ENCODE measurements at regions not wholly inside any gene's neighbourhood (a gene's known extent, or its start where the extent isn't known, plus 50 kb on each side); places are given as distances from the start of the nearest gene placed in this dataset.

DNA sequence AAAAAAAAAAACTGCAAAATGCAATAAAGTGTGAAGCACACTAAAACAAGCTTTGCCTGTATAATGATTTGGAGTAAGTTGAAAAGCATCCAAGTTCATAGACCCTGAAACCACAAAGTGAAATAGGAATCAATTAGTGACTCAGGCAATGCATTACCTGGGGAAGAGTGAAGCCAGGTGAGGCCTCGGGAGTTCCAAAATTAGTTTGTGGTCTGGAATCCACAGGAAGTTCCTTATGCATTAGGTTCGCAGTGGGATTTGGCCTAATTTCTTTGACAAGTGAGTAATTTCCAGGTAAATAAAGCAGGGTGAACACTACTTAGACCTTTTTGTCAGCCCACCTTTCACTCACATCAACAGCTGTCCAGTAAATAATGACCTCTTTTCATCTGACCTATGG is 490.8 kb downstream of the CBLN4 start:
- no peak overlapping the region for H3K4me3 ChIP-seq (ENCODE audit: low read depth, low read length)
- H3K9me3 ChIP-seq (ENCODE audit: control insufficient read depth, insufficient read depth, low read length), result peaks cover 1% of the 10 kb centered on the region
- H3K4me1 ChIP-seq (ENCODE audit: control insufficient read depth, insufficient read depth, low read length), result no peaks in the 10 kb centered on the region
- no peaks in the 10 kb centered on the region for H3K27me3 ChIP-seq (ENCODE audit: control insufficient read depth, insufficient read depth, low read length)
- no peak overlapping the region for H3K27ac ChIP-seq (ENCODE audit: low read depth, low read length)
- WGBS (ENCODE audit: insufficient coverage), result 57% methylated on average over 1 of the region's 2 CpGs
- DNase-seq (ENCODE audit: low read depth in 4 of 6, low spot score in 6 of 6), result peak in 1 of 6 donors; percentile 6
- H3K36me3 ChIP-seq (ENCODE audit: control insufficient read depth, insufficient read depth, low read length), result no peaks in the 10 kb centered on the region

DNA sequence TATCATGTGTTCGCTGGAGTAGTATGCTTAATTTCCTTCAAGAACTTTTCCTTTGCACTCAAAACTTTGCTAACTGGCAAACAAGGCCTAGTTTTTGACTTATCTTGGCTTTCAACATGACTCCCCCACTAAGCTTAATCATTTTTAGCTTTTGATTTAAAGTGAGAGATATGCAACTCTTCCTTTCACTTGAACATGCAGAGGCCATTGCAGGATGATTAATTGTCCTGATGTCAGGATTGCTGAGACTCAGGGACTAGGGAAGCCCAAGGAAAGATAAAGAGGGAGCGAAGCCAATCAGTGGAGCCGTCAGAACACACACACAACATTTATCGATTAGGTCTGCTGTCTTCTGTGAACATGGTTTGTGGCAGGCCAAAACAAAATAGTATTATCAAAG is 491.4 kb downstream of the CBLN4 start:
- no peaks in the 10 kb centered on the region for H3K36me3 ChIP-seq (ENCODE audit: control insufficient read depth, insufficient read depth, low read length)
- H3K4me1 ChIP-seq (ENCODE audit: control insufficient read depth, insufficient read depth, low read length), result no peaks in the 10 kb centered on the region
- H3K27me3 ChIP-seq (ENCODE audit: control insufficient read depth, insufficient read depth, low read length), result no peaks in the 10 kb centered on the region
- no peak for DNase-seq (ENCODE audit: low read depth in 4 of 6, low spot score in 6 of 6)
- H3K9me3 ChIP-seq (ENCODE audit: control insufficient read depth, insufficient read depth, low read length), result peaks cover 1% of the 10 kb centered on the region
- no CpG with 5 or more reads among the region's 4 CpGs for WGBS (ENCODE audit: insufficient coverage)
- H3K27ac ChIP-seq (ENCODE audit: low read depth, low read length), result no peak overlapping the region
- no peak overlapping the region for H3K4me3 ChIP-seq (ENCODE audit: low read depth, low read length)

DNA sequence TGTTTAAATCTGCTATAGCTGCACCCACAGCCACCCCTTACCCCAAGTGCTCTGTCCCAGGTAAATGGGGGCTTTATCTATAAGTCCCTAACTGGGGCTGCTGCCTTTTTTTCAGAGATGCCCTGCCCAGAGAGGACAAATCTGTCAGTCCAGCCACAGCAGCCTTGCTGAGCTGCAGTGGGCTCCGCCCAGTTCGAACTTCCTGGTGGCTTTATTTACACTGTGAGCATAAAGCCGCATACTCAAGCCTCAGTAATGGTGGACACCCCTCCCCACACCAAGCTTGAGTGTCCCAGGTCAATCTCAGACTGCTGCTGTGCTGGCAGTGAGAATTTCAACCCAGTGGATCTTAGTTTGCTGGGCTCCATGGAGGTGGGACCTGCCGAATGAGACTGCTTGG is 505.2 kb downstream of the CBLN4 start:
- H3K36me3 ChIP-seq (ENCODE audit: control insufficient read depth, insufficient read depth, low read length), result no peaks in the 10 kb centered on the region
- H3K4me1 ChIP-seq (ENCODE audit: control insufficient read depth, insufficient read depth, low read length), result no peaks in the 10 kb centered on the region
- no peaks in the 10 kb centered on the region for H3K9me3 ChIP-seq (ENCODE audit: control insufficient read depth, insufficient read depth, low read length)
- WGBS (ENCODE audit: insufficient coverage), result 93% methylated on average over 3 of the region's 4 CpGs
- no peaks in the 10 kb centered on the region for H3K27me3 ChIP-seq (ENCODE audit: control insufficient read depth, insufficient read depth, low read length)
- H3K27ac ChIP-seq (ENCODE audit: low read depth, low read length), result no peak overlapping the region
- H3K4me3 ChIP-seq (ENCODE audit: low read depth, low read length), result no peak overlapping the region
- no peak for DNase-seq (ENCODE audit: low read depth in 4 of 6, low spot score in 6 of 6)

DNA sequence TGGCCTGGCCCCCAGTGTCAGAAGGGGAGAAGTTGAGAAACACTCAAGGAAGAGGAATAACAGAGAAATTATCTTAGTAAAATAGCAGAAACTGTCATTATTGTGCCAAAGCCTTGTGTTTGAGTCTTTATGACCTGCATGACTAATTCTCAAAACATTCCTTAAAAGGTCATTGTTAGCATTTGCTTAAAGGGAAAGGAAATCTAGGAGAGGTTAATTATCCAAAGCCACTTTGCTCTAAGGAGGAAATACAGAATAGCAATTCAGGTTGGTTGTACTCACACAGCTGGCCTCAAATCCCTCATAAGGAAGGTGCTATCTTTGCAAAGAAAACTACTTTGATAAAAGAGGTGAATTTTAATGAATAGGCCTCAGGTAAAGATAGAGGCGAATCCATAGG is 516.7 kb downstream of the CBLN4 start:
- Histone ChIP-seq H3K36me3 (ENCODE audit: control insufficient read depth, insufficient read depth, low read length) (no peaks in the 10 kb centered on the region), H3K4me3 (ENCODE audit: low read depth, low read length) (no peak overlapping the region), H3K27me3 (ENCODE audit: control insufficient read depth, insufficient read depth, low read length) (no peaks in the 10 kb centered on the region), H3K9me3 (ENCODE audit: control insufficient read depth, insufficient read depth, low read length) (no peaks in the 10 kb centered on the region), H3K27ac (ENCODE audit: low read depth, low read length) (no peak overlapping the region), H3K4me1 (ENCODE audit: control insufficient read depth, insufficient read depth, low read length) (no peaks in the 10 kb centered on the region)
- no peak for DNase-seq (ENCODE audit: low read depth in 4 of 6, low spot score in 6 of 6)
- WGBS (ENCODE audit: insufficient coverage), result no CpG with 5 or more reads among the region's 1 CpG

DNA sequence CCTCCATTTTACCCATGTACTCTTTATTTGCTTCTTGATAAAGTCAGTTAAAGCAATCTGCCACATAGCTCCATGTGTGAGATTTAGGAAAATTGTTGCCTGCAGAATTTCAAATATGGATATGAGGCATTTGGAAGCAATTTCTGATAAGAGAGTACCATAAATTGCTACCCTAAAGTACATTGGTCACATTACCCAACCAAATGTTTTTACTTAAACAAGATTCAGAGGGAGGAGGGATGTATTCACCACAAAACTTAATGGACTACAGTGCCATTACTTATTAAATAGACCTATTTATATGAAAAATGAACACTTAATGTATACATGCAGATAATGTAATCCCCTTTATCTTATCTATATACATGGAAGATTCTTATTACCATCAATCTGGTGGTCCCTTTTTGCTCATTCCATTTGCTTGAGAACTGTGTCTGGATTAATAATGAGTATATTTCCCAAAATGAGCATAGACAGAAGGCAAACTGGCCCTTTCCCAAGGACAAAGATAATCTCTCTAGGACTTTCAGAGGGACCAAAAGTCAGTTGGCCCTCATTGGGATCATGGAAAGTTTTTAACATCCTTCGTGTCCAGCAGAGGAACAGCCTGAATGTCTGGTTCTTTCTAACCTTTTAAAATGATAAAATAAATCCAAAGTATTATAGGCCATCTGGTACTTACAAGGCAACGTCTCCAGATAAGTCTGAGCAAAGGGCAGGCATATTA is 526.4 kb downstream of the CBLN4 start:
- WGBS (ENCODE audit: insufficient coverage), result no CpG with 5 or more reads among the region's 2 CpGs
- H3K4me3 ChIP-seq (ENCODE audit: low read depth, low read length), result no peak overlapping the region
- no peaks in the 10 kb centered on the region for H3K27me3 ChIP-seq (ENCODE audit: control insufficient read depth, insufficient read depth, low read length)
- peak in 1 of 6 donors; percentile 28 for DNase-seq (ENCODE audit: low read depth in 4 of 6, low spot score in 6 of 6)
- H3K36me3 ChIP-seq (ENCODE audit: control insufficient read depth, insufficient read depth, low read length), result no peaks in the 10 kb centered on the region
- H3K27ac ChIP-seq (ENCODE audit: low read depth, low read length), result no peak overlapping the region
- no peaks in the 10 kb centered on the region for H3K9me3 ChIP-seq (ENCODE audit: control insufficient read depth, insufficient read depth, low read length)
- H3K4me1 ChIP-seq (ENCODE audit: control insufficient read depth, insufficient read depth, low read length), result no peaks in the 10 kb centered on the region

DNA sequence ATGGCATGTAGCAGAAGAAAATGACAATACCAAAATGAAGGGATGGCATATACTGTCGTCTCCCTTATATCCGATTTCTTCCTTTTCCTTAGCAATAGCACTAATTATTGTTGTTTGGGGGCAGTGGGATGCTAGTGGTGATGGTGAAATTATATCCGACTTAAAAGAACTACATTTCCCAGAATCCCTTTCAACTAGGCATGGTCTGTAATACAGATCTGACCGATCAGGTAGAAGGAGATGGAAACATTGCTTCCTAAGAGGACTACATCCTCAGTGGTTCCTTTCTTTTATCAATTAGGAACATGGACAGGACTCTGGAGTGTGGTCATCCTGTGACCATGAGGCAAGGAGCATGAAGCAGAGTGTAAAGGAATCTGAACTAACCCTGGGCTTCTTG is 532.6 kb downstream of the CBLN4 start:
- Histone ChIP-seq H3K4me1 (ENCODE audit: control insufficient read depth, insufficient read depth, low read length) (no peaks in the 10 kb centered on the region), H3K27me3 (ENCODE audit: control insufficient read depth, insufficient read depth, low read length) (no peaks in the 10 kb centered on the region), H3K36me3 (ENCODE audit: control insufficient read depth, insufficient read depth, low read length) (no peaks in the 10 kb centered on the region), H3K27ac (ENCODE audit: low read depth, low read length) (no peak overlapping the region), H3K9me3 (ENCODE audit: control insufficient read depth, insufficient read depth, low read length) (no peaks in the 10 kb centered on the region), H3K4me3 (ENCODE audit: low read depth, low read length) (no peak overlapping the region)
- no CpG with 5 or more reads among the region's 4 CpGs for WGBS (ENCODE audit: insufficient coverage)
- DNase-seq (ENCODE audit: low read depth in 4 of 6, low spot score in 6 of 6), result peak in 1 of 6 donors; percentile 68

DNA sequence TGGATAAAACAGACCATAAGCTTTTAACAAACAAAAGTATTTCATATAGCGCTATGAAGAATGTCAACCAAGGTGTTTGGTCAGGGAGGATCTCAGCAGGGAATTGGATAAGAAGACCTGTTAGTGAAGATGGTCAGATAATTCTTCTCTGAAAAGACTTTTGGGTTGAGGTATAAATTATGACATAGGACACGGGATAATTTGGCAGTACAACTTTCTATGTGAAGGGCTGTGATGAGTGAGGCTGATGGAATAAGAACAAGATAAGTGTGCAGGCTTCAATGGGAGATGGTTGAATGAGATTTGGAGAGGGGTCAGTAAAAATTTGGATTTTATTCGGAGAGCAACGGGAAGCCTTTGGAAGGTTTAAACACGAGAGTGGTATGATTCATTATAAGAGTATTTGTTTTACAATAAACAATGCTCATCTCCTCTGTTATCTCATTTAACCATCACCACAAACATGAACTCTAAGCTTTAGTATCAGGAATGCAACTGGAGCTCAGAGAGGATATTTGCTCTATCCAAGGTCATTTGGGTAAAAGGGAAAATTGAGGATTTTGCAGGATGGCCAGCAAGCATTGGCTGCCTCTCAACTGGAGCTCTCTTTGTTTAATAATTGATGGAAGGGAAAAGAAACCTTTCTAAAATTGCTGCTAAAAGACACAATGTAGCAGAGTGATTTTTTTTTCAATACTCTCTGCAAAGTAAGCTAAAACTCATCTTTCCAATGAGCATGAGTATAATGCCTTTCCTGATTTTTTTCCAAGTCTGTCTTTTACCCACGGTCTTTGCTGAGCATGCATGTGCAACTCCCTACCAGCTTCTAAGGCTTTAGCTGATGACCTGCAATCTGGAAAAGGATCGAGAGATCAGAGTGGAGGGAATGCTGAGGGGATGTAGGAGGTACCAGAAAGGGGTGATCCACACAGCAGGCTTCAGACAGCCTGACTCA is 534.0 kb downstream of the CBLN4 start:
- WGBS (ENCODE audit: insufficient coverage), result 87% methylated on average over 1 of the region's 7 CpGs
- Histone ChIP-seq H3K4me1 (ENCODE audit: control insufficient read depth, insufficient read depth, low read length) (no peaks in the 10 kb centered on the region), H3K36me3 (ENCODE audit: control insufficient read depth, insufficient read depth, low read length) (no peaks in the 10 kb centered on the region), H3K27ac (ENCODE audit: low read depth, low read length) (no peak overlapping the region), H3K9me3 (ENCODE audit: control insufficient read depth, insufficient read depth, low read length) (no peaks in the 10 kb centered on the region), H3K27me3 (ENCODE audit: control insufficient read depth, insufficient read depth, low read length) (no peaks in the 10 kb centered on the region), H3K4me3 (ENCODE audit: low read depth, low read length) (no peak overlapping the region)
- DNase-seq (ENCODE audit: low read depth in 4 of 6, low spot score in 6 of 6), result no peak

DNA sequence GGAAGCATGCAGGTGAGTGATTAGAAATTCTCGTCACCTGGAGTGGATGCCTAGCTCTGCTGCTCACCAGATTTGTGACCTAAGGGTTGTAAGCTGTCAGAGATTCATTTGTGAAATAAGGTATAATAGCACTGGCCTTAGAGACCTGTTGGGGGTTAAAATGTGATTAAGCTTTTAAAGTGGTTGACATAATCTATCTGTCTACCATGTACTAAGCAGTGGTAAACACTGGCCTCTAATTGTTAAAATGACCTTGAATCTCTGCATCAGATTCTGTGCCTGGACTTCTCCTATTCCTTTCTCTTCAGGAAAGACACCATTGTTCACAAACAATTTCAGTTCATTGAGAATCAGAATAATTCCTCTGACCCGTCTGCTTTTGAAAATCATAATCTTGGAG is 536.2 kb downstream of the CBLN4 start:
- WGBS (ENCODE audit: insufficient coverage), result 90% methylated on average over 1 of the region's 2 CpGs
- Histone ChIP-seq H3K9me3 (ENCODE audit: control insufficient read depth, insufficient read depth, low read length) (no peaks in the 10 kb centered on the region), H3K27ac (ENCODE audit: low read depth, low read length) (no peak overlapping the region), H3K4me1 (ENCODE audit: control insufficient read depth, insufficient read depth, low read length) (no peaks in the 10 kb centered on the region), H3K36me3 (ENCODE audit: control insufficient read depth, insufficient read depth, low read length) (no peaks in the 10 kb centered on the region), H3K4me3 (ENCODE audit: low read depth, low read length) (no peak overlapping the region), H3K27me3 (ENCODE audit: control insufficient read depth, insufficient read depth, low read length) (no peaks in the 10 kb centered on the region)
- DNase-seq (ENCODE audit: low read depth in 4 of 6, low spot score in 6 of 6), result no peak

DNA sequence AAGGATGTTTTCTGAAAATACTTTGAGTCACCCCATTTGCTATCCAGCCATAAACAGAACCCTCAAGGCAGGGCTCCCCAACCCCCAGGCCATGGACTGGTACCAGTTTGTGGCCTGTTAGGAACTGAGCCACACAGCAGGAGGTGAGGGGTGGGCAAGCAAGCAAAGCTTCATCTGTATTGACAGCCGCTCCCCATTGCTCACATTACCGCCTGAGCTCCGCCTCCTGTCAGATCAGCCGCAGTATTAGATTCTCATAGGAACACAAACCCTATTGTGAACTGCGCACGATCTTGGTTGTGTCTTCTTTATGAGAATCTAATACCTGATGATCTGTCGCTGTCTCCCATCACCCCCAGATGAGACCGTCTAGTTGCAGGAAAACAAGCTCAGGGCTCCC is 543.8 kb downstream of the CBLN4 start:
- Histone ChIP-seq H3K4me1 (ENCODE audit: control insufficient read depth, insufficient read depth, low read length) (no peaks in the 10 kb centered on the region), H3K9me3 (ENCODE audit: control insufficient read depth, insufficient read depth, low read length) (no peaks in the 10 kb centered on the region), H3K27ac (ENCODE audit: low read depth, low read length) (no peak overlapping the region), H3K36me3 (ENCODE audit: control insufficient read depth, insufficient read depth, low read length) (no peaks in the 10 kb centered on the region), H3K27me3 (ENCODE audit: control insufficient read depth, insufficient read depth, low read length) (no peaks in the 10 kb centered on the region), H3K4me3 (ENCODE audit: low read depth, low read length) (no peak overlapping the region)
- DNase-seq (ENCODE audit: low read depth in 4 of 6, low spot score in 6 of 6), result no peak
- 100% methylated on average over 3 of the region's 8 CpGs for WGBS (ENCODE audit: insufficient coverage)

Data from spinal cord (tissue), 9 donors.